OCI-LY1 (cell line): ENCODE measurements at regions not wholly inside any gene's neighbourhood (a gene's known extent, or its start where the extent isn't known, plus 50 kb on each side); places are given as distances from the start of the nearest gene placed in this dataset.

Experiments used
- H2AFZ ChIP-seq: fragments of 200-600 bp; sonication (generic), shearing (Covaris generic); 2 replicates; pipeline ENCODE4 v1.6.0; 2014; ENCODE audit warnings: antibody characterized with exemption, mild to moderate bottlenecking, low read length
- H3F3A ChIP-seq: fragments of 200-600 bp; sonication (generic), shearing (Covaris generic); 2 replicates; pipeline ENCODE4 v1.6.0; 2014; ENCODE audit warnings: mild to moderate bottlenecking, antibody characterized with exemption, low read length, moderate library complexity; ENCODE audit not compliant: insufficient read depth
- H3K27ac ChIP-seq: fragments of 200-600 bp; sonication (generic); 2 replicates; pipeline ENCODE4 v1.5.1; 2014; ENCODE audit warnings: low read length, mixed run types, mild to moderate bottlenecking, low read depth; ENCODE audit not compliant: poor library complexity, severe bottlenecking
- H3K27me3 ChIP-seq: fragments of 200-600 bp; sonication (generic); 2 replicates; pipeline ENCODE4 v1.6.0; 2014; ENCODE audit warnings: antibody characterized with exemption, mild to moderate bottlenecking, low read length, moderate library complexity; ENCODE audit not compliant: insufficient read depth
- H3K36me3 ChIP-seq: fragments of 200-600 bp; sonication (generic); 2 replicates; pipeline ENCODE4 v1.6.1; 2014; ENCODE audit warnings: mild to moderate bottlenecking, antibody characterized with exemption, low read length, moderate library complexity, mixed read lengths; ENCODE audit not compliant: insufficient read depth
- H3K4me1 ChIP-seq: fragments of 200-600 bp; sonication (generic); 2 replicates; pipeline ENCODE4 v1.5.1; 2014; ENCODE audit warnings: mild to moderate bottlenecking, low read length, moderate library complexity; ENCODE audit not compliant: insufficient read depth, severe bottlenecking
- H3K4me2 ChIP-seq: fragments of 200-600 bp; sonication (generic), shearing (Covaris generic); 2 replicates; pipeline ENCODE4 v1.6.1; 2014; ENCODE audit warnings: low read length
- H3K4me3 ChIP-seq: fragments of 200-600 bp; sonication (generic); 2 replicates; pipeline ENCODE4 v1.5.1; 2014; ENCODE audit warnings: low read length, low read depth, mild to moderate bottlenecking, mixed read lengths; ENCODE audit not compliant: poor library complexity, severe bottlenecking
- H3K79me2 ChIP-seq: fragments of 200-600 bp; shearing (Covaris generic); 2 replicates; pipeline ENCODE4 v1.6.1; 2016; ENCODE audit warnings: mixed run types, low read length, mixed read lengths; ENCODE audit not compliant: insufficient read depth
- H3K9ac ChIP-seq: fragments of 200-600 bp; sonication (generic), shearing (Covaris generic); 2 replicates; pipeline ENCODE4 v1.6.1; 2014; ENCODE audit warnings: mild to moderate bottlenecking, low read length, mixed read lengths
- H3K9me2 ChIP-seq: fragments of 200-600 bp; sonication (generic), shearing (Covaris generic); 2 replicates; pipeline ENCODE4 v1.6.1; 2014; ENCODE audit warnings: low read depth, mild to moderate bottlenecking, low read length, mixed read lengths
- H3K9me3 ChIP-seq: fragments of 200-600 bp; shearing (Covaris generic); 2 replicates; pipeline ENCODE4 v1.6.1; 2014; ENCODE audit warnings: low read length, mixed read lengths
- H4K20me1 ChIP-seq: fragments of 200-600 bp; sonication (generic), shearing (Covaris generic); 2 replicates; pipeline ENCODE4 v1.6.0; 2016; ENCODE audit warnings: mild to moderate bottlenecking, low read length; ENCODE audit not compliant: insufficient read depth
- CTCF ChIP-seq: fragments of 200-600 bp; sonication (generic), shearing (Covaris generic); IDR thresholded peaks from 2 replicates; pipeline ENCODE4 v1.5.1; 2017; ENCODE audit warnings: mild to moderate bottlenecking, antibody characterized with exemption, low read length, moderate library complexity, mixed read lengths
- EZH2 ChIP-seq: fragments of 200-600 bp; sonication (generic), shearing (Covaris generic); IDR thresholded peaks from 2 replicates; pipeline ENCODE4 v1.8.0; 2017; ENCODE audit warnings: borderline replicate concordance, mixed run types, mild to moderate bottlenecking, antibody characterized with exemption, low read length, moderate library complexity, mixed read lengths

GRCh38 chr2:164252568-164253287, 368.6 kb downstream of the GRB14 start:
- Histone ChIP-seq H3K9me3 (no peaks in the 10 kb centered on the region), H3K27ac (no peak overlapping the region), H3K4me2 (no peak overlapping the region), H3K4me1 (no peaks in the 10 kb centered on the region), H3K27me3 (no peaks in the 10 kb centered on the region), H3K9me2 (no peaks in the 10 kb centered on the region), H4K20me1 (no peaks in the 10 kb centered on the region), H3K36me3 (no peaks in the 10 kb centered on the region), H3K4me3 (no peak overlapping the region), H2AFZ (no peak overlapping the region), H3F3A (no peaks in the 10 kb centered on the region), H3K9ac (no peak overlapping the region), H3K79me2 (no peaks in the 10 kb centered on the region)
- TF ChIP-seq EZH2: no peak
- no peak for TF ChIP-seq CTCF

DNA sequence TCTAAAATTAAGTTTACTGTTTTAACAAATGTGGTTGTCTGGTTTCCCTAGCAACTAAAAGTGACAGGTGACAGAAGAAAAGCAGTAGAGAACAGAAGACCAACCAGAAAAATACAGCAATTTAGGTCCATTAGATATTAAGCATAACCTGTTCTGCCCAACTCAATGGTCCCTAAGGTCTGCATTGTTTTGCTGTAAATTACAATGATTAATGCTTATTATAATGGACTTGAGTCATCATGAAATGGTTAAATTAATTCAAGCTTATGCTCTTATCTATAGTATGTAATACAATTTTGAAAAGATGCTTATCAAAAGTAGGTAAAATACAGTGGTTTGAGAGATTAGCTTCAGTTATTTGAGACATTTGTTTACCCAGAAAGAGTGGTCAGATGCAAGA, 378.0 kb downstream of the GRB14 start:
- TF ChIP-seq CTCF (no peak), EZH2 (no peak)

DNA sequence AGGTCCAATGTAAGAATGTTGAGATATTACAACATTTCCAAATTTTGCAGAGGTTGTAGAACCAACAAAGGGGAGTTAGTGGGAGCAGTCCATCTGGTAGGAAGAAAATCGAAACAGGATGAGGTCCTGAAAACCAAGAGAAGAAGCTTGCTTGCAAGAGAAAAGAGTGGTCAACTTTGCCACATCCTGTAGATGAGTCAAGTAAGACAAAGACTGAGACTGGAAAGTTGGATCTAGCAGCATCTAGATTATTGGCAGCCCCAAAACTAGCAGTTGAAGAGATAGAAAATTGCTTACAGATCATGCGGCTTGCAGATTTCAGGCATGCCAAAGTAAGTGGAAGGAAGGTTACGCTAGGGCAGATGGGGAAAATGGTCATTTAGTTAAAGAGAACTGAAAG, 378.9 kb downstream of the GRB14 start:
- Histone ChIP-seq H4K20me1 (no peaks in the 10 kb centered on the region), H3F3A (no peaks in the 10 kb centered on the region), H3K9me3 (no peaks in the 10 kb centered on the region), H3K79me2 (no peaks in the 10 kb centered on the region), H3K9ac (no peak overlapping the region), H3K27me3 (no peaks in the 10 kb centered on the region), H3K4me2 (no peak overlapping the region), H3K36me3 (no peaks in the 10 kb centered on the region), H3K4me3 (no peak overlapping the region), H3K27ac (no peak overlapping the region), H2AFZ (no peak overlapping the region), H3K9me2 (no peaks in the 10 kb centered on the region), H3K4me1 (no peaks in the 10 kb centered on the region)
- TF ChIP-seq CTCF (no peak), EZH2 (no peak)

More for the DNA sequence above, 378.0 kb downstream of the GRB14 start:
- Histone ChIP-seq H3K27me3 (no peaks in the 10 kb centered on the region), H3K4me1 (no peaks in the 10 kb centered on the region), H3K79me2 (no peaks in the 10 kb centered on the region), H2AFZ (no peak overlapping the region), H3K9me3 (no peaks in the 10 kb centered on the region), H3K9ac (no peak overlapping the region), H3K4me3 (no peak overlapping the region), H4K20me1 (no peaks in the 10 kb centered on the region), H3K4me2 (no peak overlapping the region), H3K9me2 (no peaks in the 10 kb centered on the region), H3K36me3 (no peaks in the 10 kb centered on the region), H3F3A (no peaks in the 10 kb centered on the region), H3K27ac (no peak overlapping the region)
